ENCODE measurements at regions not wholly inside any gene's neighbourhood (a gene's known extent, or its start where the extent isn't known, plus 50 kb on each side); places are given as distances from the start of the nearest gene placed in this dataset.

GRCh38 chr22:27632451-27633295 is 168.9 kb downstream of the MN1 start:
- TF ChIP-seq CTCF (IDR thresholded peaks at IDR 0.05; ENCODE audit: low read length) (no peak), EZH2phosphoT487 (IDR thresholded peaks at IDR 0.05; ENCODE audit: low read length) (no peak)

Measured in MM.1S (cell line).